ENCODE measurements at regions not wholly inside any gene's neighbourhood (a gene's known extent, or its start where the extent isn't known, plus 50 kb on each side); places are given as distances from the start of the nearest gene placed in this dataset.

GRCh38 chr18:8974279-8974678 lies 128.2 kb upstream of the NDUFV2 start:
- no peaks in the 10 kb centered on the region for H3K36me3 ChIP-seq (replicated peaks in 1 of 2; ENCODE audit: insufficient read depth in 1 of 2, low read depth in 2 of 2)
- intact Hi-C loops (cut with DNase I): no loop called here
- DNase-seq (no peak), ATAC-seq (no peak)
- no peaks in the 10 kb centered on the region for H3K9me3 ChIP-seq
- H3K27me3 ChIP-seq: no peaks in the 10 kb centered on the region
- H3K4me3 ChIP-seq: no peak overlapping the region
- no peak overlapping the region for H3K27ac ChIP-seq
- WGBS, 2 donors: 86 to 91% methylated on average over 4 of the region's 4 CpGs
- no peak for TF ChIP-seq CTCF (IDR thresholded peaks at IDR 0.05)
- TF ChIP-seq POLR2A (IDR thresholded peaks at IDR 0.05): no peak
- H3K4me1 ChIP-seq: no peaks in the 10 kb centered on the region

- TF ChIP-seq CTCF (IDR thresholded peaks at IDR 0.05): no peak
- no peak for TF ChIP-seq POLR2A (IDR thresholded peaks at IDR 0.05)
- intact Hi-C loops (cut with DNase I): no loop called here
- no peak for DNase-seq
- no peak overlapping the region for H3K27ac ChIP-seq
- no peaks in the 10 kb centered on the region for H3K36me3 ChIP-seq (replicated peaks in 1 of 2; ENCODE audit: insufficient read depth in 1 of 2, low read depth in 2 of 2)
- H3K9me3 ChIP-seq: no peaks in the 10 kb centered on the region
- 43 to 64% methylated on average over 2 of the region's 2 CpGs for WGBS, 2 donors
- H3K27me3 ChIP-seq: no peaks in the 10 kb centered on the region
- H3K4me3 ChIP-seq: no peak overlapping the region
- ATAC-seq: no peak
- H3K4me1 ChIP-seq: no peaks in the 10 kb centered on the region
These were observed 127.8 kb upstream of the NDUFV2 start for GRCh38 chr18:8974696-8975095.

GRCh38 chr18:8975624-8976023 lies 126.9 kb upstream of the NDUFV2 start:
- H3K4me1 ChIP-seq: no peaks in the 10 kb centered on the region
- 60% methylated on average over 7 of the region's 7 CpGs for WGBS, 2 donors

GRCh38 chr18:8976606-8977005 lies 125.9 kb upstream of the NDUFV2 start:
- no peaks in the 10 kb centered on the region for H3K36me3 ChIP-seq (replicated peaks in 1 of 2; ENCODE audit: insufficient read depth in 1 of 2, low read depth in 2 of 2)
- intact Hi-C loops (cut with DNase I): no loop called here
- no peaks in the 10 kb centered on the region for H3K9me3 ChIP-seq
- H3K4me1 ChIP-seq: no peaks in the 10 kb centered on the region
- no peak for ATAC-seq
- H3K4me3 ChIP-seq: no peak overlapping the region
- H3K27me3 ChIP-seq: no peaks in the 10 kb centered on the region
- 98 to 100% methylated on average over 3 of the region's 3 CpGs for WGBS, 2 donors
- DNase-seq: no peak
- no peak for TF ChIP-seq CTCF (IDR thresholded peaks at IDR 0.05)
- TF ChIP-seq POLR2A (IDR thresholded peaks at IDR 0.05): no peak
- no peak overlapping the region for H3K27ac ChIP-seq

More at GRCh38 chr18:8975624-8976023, 126.9 kb upstream of the NDUFV2 start:
- no peaks in the 10 kb centered on the region for H3K36me3 ChIP-seq (replicated peaks in 1 of 2; ENCODE audit: insufficient read depth in 1 of 2, low read depth in 2 of 2)
- H3K9me3 ChIP-seq: no peaks in the 10 kb centered on the region
- no peak for DNase-seq
- H3K27me3 ChIP-seq: no peaks in the 10 kb centered on the region
- intact Hi-C loops (cut with DNase I): no loop called here
- H3K27ac ChIP-seq: no peak overlapping the region
- ATAC-seq: no peak
- H3K4me3 ChIP-seq: no peak overlapping the region
- no peak for TF ChIP-seq POLR2A (IDR thresholded peaks at IDR 0.05)
- no peak for TF ChIP-seq CTCF (IDR thresholded peaks at IDR 0.05)

- intact Hi-C loops (cut with DNase I): no loop called here
- Histone ChIP-seq H3K27me3 (no peaks in the 10 kb centered on the region), H3K27ac (no peak overlapping the region), H3K9me3 (no peaks in the 10 kb centered on the region), H3K4me3 (no peak overlapping the region), H3K4me1 (no peaks in the 10 kb centered on the region), H3K36me3 (replicated peaks in 1 of 2; ENCODE audit: insufficient read depth in 1 of 2, low read depth in 2 of 2) (no peaks in the 10 kb centered on the region)
- ATAC-seq: no peak
- no peak for DNase-seq
- no peak for TF ChIP-seq CTCF (IDR thresholded peaks at IDR 0.05)
- no peak for TF ChIP-seq POLR2A (IDR thresholded peaks at IDR 0.05)
These were observed 125.3 kb upstream of the NDUFV2 start for GRCh38 chr18:8977166-8977565.
